ENCODE measurements at regions not wholly inside any gene's neighbourhood (a gene's known extent, or its start where the extent isn't known, plus 50 kb on each side); places are given as distances from the start of the nearest gene placed in this dataset.

DNA sequence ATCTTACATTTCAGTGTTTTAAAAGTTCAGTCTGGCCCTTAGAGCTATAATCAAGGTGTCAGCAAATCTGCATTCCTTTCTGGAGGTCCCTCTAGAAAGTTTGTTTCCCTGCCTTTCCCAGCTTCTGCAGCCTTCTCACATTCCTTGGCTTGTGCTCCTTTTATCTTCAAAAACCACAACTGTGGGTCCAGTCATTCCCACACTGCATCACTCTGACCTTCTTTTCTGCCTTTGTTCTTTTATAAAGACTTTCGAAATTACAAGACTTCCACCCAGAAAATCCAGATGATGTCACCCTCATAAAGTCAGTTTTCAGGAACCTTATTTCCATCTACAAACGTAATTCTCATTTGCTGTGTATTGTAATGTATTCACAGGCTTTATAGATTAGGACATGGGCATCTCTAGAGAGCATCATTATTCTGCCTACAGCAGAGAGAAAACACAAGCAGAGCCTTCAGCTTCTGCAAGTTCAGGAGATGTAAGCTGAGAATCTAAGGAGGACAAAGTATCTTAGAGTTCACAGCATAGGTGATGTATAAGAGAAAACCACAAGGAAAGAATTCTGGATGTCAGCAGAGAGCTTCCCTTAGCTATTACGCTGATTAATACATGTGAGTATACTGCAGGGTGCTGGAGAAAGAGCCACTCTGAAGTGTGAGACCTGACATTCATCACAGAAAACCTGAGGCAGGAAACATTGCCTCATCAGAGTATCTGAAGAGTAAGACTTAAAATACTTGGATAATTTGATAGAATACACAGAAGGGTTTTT is 1100.2 kb downstream of the CBLN2 start:
- no peak for TF ChIP-seq POLR2A (IDR thresholded peaks at IDR 0.05)
- TF ChIP-seq, protein P1, sequence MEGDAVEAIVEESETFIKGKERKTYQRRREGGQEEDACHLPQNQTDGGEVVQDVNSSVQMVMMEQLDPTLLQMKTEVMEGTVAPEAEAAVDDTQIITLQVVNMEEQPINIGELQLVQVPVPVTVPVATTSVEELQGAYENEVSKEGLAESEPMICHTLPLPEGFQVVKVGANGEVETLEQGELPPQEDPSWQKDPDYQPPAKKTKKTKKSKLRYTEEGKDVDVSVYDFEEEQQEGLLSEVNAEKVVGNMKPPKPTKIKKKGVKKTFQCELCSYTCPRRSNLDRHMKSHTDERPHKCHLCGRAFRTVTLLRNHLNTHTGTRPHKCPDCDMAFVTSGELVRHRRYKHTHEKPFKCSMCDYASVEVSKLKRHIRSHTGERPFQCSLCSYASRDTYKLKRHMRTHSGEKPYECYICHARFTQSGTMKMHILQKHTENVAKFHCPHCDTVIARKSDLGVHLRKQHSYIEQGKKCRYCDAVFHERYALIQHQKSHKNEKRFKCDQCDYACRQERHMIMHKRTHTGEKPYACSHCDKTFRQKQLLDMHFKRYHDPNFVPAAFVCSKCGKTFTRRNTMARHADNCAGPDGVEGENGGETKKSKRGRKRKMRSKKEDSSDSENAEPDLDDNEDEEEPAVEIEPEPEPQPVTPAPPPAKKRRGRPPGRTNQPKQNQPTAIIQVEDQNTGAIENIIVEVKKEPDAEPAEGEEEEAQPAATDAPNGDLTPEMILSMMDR (IDR thresholded peaks at IDR 0.05 in 4 of 5, conservative IDR thresholded peaks at IDR 0.05 in 1 of 5) = no peak
